Activated CD4-positive, CD25-positive, alpha-beta regulatory T cell treated with anti-CD3 and anti-CD28 coated beads, Interleukin-2, amount 50 U/mL, for 24 hours (primary cell): ENCODE measurements at regions not wholly inside any gene's neighbourhood (a gene's known extent, or its start where the extent isn't known, plus 50 kb on each side); places are given as distances from the start of the nearest gene placed in this dataset.

ENCODE experiments used
- ATAC-seq, 2 donors: fragments of 150-1000 bp; cut with Tn5 transposase; one replicate each; pipeline ENCODE4 v1.10.0; 2021; ENCODE audit warnings: mild to moderate bottlenecking in 1 of 2, moderate library complexity in 1 of 2

DNA sequence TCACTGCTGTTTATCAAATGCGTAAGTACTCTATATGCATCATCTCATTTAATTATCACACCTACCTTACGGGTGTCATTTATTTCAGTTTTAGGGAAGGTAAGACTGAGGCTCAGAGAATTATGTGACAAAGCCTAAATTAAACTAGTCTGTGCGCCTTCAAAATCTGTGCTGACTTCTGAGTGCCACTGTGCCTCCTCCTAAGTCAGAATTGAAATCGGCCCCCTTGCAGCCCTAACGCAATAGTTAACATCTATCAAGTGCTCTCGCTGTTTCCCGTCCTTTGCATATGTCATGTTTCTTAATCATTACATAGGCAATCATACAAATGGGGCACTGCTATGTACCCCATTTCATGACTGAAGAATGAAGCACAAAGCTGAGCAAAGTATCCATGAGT lies 79.0 kb upstream of the PDE10A start:
- no peak for ATAC-seq

DNA sequence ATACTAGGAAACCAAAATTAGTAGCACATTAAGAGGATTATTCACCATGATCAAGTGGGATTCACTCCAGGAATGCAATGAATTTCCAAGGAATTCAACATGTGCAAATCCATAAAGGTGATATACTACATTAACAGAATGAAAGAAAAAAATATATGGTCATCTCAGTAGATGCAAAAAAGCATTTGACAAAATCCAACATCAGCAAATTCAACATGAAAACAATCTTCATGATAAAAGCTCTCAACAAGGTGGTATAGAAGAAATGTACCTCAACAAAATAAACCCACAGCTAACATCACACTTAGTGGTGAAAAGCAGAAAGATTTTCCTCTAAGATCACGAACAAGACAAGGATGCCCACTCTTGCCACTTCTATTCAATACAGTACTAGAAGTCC lies 74.4 kb upstream of the PDE10A start:
- no peak for ATAC-seq

DNA sequence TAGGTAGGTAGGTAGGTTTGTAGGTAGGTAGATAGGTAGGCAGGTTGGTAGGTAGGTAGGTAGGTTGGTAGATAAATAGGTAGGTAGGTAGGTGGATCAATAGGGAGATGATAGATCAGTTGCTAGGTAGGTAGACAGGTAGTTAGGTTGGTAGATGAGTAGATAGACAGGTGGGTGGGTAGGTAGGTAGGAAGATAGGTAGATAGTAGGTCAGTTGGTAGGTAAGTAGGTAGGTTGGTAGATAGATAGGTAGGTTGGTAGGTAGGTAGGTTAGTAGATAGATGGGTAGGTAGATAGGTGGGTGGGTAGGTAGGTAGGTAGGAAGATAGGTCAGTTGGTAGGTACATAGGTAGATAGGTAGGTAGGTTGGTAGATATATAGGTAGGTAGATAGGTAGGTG lies 72.0 kb upstream of the PDE10A start:
- ATAC-seq: no peak

DNA sequence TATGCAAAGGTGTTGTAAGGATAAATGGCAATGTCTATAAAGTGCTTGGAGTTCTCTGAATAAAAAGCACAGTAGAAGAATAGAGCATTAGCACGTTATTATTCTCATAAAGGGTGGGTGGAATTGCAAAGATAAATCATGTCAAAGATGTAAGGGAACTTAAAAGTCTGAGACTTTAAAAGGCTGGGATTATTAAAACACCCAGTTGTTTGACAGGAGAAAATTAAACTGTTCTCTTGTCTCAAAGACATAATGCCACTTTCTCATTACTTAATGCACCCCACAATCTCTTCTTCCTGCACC lies 70.4 kb upstream of the PDE10A start:
- no peak for ATAC-seq

DNA sequence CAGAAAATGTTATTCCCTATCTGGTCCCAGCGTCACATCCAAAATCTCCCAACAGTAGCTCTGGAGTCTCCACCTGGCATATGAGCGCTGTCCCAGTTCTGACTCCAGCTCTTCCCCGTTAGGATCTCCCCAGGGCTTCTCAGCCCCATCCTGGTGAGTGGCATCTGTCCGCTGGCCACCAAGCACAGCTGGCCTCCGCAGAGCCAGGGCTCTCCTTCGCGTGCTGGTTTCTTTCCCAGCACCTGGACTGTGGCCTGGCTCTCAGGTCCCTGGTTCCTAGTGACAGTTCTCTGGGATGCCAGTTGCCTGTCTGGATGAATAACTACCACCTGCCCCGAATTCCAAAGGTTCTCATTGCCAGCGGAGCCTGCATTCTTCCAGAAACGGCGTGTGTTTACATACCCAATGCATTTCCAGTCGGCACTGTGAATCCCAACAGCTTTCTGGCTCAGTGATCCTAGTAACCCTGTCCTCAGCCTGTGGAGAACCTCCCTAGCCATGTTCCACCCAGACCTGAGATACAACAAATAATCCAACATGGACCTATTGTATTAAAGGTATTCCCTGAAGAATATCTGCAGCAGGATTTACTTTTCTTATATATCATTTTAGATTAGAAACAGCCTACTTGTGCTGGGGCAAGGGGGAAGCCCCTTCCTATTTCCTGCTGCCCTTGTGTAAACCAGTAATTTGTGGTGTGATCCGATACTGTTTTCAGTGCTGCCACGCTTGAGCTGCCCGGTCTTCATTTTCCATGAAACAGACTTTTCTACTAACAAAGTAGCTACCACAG lies 69.9 kb upstream of the PDE10A start:
- no peak for ATAC-seq

DNA sequence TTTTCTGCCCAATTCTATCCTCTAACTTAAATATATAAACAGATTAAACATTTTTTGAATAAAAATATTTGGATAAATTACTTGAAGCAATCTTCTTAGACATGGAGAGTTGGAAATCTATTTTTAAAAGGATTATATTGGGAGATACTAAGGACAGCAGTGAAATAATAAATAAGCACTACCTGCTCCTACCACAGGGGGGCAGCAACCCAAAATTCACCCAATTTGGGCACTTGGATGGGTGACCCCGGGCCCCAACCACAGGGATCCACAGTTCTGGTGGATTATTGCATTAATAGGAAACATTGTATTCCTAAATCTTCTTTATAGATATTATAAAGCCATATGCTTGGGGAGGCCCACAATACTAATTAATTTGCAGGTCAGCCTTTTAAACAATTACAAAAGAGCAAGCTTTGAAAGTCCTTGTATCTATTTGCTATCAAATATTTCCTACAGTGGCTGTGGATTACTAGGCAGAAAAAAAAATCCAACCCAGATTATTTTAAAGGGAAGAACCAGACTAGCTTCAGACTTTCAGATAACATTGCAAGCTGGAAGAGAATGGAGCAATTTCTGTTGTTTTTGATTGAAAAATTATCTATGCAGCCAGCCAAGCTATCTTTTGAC lies 66.4 kb upstream of the PDE10A start:
- no peak for ATAC-seq

GRCh38 chr6:165728216-165728615 lies 65.2 kb upstream of the PDE10A start:
- ATAC-seq: no peak

DNA sequence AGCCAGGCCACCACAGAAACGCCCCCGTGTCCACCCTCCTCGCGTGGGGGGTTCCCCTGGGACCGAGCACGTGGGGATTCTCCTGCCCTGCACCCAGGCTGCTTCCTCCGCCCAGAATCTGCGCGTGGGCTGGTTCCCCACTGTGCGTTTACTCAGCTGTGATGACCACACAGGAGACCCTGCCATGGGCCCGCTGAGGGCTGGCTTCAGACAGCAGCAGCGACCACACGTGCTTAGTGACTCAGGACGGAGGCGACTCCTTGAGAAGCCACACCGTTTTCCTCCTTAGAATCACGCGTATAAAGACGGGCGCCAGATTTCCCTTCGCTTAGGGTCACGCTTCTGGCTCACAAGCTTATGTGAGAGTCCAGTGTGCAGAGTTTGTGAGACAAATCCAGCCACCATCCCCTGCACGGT lies 63.9 kb upstream of the PDE10A start:
- no peak for ATAC-seq

DNA sequence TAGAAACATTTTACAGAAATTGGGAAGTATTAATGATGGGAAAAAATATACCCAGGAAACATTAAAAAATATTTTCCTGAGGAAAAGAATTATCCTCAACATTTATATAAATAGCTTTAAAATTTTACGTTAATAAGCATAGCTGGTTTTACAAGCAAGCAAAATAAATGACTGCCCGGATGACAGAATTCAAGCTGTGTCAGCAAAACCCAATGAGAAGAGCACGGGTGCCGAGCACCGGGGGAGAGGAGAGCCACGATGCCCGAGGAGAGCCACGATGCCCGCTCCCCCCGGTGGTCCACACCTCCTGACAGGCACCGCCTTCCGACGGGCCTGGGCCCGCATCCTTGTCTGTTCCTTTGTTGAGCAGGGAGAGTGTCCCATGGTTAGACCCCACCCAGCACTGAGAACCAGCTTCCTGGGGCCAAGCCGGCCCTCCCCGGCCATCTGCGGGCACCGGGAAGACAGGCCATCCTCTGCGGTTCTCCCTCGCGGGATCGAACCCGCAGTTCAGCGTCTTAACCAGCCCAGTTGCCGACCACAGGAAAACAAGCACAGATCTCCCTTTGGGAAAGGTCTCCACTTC lies 63.3 kb upstream of the PDE10A start:
- ATAC-seq: no peak

DNA sequence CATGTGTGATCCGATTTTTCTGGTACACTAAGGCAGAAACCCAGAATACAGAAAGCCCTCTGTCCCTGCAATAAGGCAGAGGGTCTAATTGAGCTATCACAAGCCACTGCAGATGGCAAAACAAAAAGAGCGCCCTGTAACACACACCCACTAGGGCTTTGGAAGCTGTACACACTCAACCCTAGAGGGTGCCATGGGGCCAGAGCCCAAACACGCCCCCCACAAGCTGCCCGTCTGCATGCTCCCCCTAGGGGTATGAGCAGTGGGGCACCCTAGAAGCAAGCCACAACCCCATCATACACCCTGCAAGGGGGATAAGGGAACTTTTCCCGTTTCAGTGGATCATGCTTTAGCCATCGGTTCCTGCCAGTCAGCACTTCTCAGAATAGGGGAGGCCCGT lies 62.2 kb upstream of the PDE10A start:
- ATAC-seq: no peak

DNA sequence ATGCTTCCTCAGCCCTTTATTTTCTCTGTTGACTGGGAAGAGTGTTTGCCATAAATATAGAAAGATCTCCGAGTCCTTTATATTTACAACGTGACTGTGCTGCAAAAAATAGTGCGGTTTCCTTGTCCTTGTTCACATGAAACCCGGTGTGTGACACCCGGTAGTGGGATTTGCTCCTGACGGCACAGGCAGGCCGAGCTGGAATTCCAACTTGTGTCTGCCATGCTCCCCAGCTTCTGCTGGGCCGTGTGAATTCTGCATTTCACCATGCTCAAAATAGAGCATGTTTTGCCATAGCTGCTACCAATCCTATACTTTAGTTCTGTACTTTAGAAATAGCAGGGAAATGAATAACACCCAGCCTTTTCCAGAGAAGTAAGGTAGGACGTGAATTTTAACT lies 60.3 kb upstream of the PDE10A start:
- no peak for ATAC-seq

- no peak for ATAC-seq
Observed at GRCh38 chr6:165722022-165722421, 59.0 kb upstream of the PDE10A start.

- ATAC-seq: no peak
Observed at GRCh38 chr6:165721356-165721755, 58.3 kb upstream of the PDE10A start.

GRCh38 chr6:165718491-165718891 lies 55.5 kb upstream of the PDE10A start:
- no peak for ATAC-seq

DNA sequence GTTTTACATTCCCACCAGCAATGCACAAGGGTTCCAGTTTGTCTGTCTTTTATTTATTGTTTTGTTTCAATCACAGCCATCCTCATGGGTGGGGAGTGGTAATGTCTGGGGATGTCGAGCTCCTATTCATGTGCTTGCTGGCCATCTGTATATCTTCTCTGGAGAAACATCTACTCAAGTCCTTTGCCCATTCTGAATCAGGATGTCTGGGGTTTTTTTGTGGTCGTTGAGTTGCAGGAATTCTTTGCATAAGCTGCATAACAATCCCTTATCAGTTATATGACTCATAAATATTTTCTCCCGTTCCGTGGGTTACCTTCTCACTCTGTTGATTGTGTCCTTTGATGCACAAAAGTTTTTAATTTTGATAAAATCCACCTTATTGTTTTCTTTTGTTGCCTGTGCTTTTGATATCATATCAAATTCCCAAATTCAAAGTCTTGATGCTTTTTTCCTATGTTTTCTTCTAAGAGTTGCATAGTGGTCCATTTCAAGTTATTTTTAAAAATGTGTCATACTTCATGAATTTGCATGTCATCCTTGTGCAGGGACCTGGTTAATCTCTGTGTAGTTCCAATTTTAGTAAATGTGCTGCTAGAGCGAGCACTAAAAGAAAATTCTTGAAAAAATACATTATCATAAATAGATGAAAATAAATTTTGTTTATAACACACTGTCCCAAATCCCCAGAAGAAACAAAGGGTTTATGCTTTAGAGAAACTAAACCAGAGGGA lies 54.9 kb upstream of the PDE10A start:
- no peak for ATAC-seq

GRCh38 chr6:165716886-165717285 lies 53.8 kb upstream of the PDE10A start:
- ATAC-seq: no peak

- no peak for ATAC-seq
Observed at GRCh38 chr6:165715428-165715827, 52.4 kb upstream of the PDE10A start.

- ATAC-seq: no peak
Observed at GRCh38 chr6:165714907-165715306, 51.9 kb upstream of the PDE10A start.

- no peak for ATAC-seq
Observed at GRCh38 chr6:165713845-165714466, 50.9 kb upstream of the PDE10A start.
